GM18870 (cell line): ENCODE measurements at regions not wholly inside any gene's neighbourhood (a gene's known extent, or its start where the extent isn't known, plus 50 kb on each side); places are given as distances from the start of the nearest gene placed in this dataset.

Source experiments
- ATAC-seq: cut with Tn5 transposase; IDR thresholded peaks from one replicate; pipeline ENCODE4 v1.9.1; 2021; ENCODE audit warnings: moderate library complexity; ENCODE audit not compliant: unreplicated experiment

GRCh38 chr12:46908936-46909635 is 83.3 kb upstream of the SLC38A4 start:
- ATAC-seq, result peak; percentile 47

- no peak for ATAC-seq
Observed at GRCh38 chr12:46910830-46911229, 85.0 kb upstream of the SLC38A4 start.

- no peak for ATAC-seq
Observed at GRCh38 chr12:46914336-46914735, 88.5 kb upstream of the SLC38A4 start.

- no peak for ATAC-seq
Observed at GRCh38 chr12:46915082-46915481, 89.3 kb upstream of the SLC38A4 start.

GRCh38 chr12:46915836-46916235 is 90.0 kb upstream of the SLC38A4 start:
- no peak for ATAC-seq

GRCh38 chr12:46916796-46917419 is 91.1 kb upstream of the SLC38A4 start:
- ATAC-seq, result no peak

GRCh38 chr12:46917821-46918220 is 92.0 kb upstream of the SLC38A4 start:
- no peak for ATAC-seq

GRCh38 chr12:46918631-46919030 is 92.8 kb upstream of the SLC38A4 start:
- no peak for ATAC-seq

- ATAC-seq, result no peak
Observed at GRCh38 chr12:46919666-46920400, 94.0 kb upstream of the SLC38A4 start.

GRCh38 chr12:46920499-46920898 is 94.7 kb upstream of the SLC38A4 start:
- ATAC-seq, result peak; percentile 87

GRCh38 chr12:46921048-46921763 is 95.4 kb upstream of the SLC38A4 start:
- peak; percentile 15 for ATAC-seq

GRCh38 chr12:46921764-46922133 is 96.0 kb upstream of the SLC38A4 start:
- ATAC-seq, result no peak

GRCh38 chr12:46926526-46926925 is 100.7 kb upstream of the SLC38A4 start:
- ATAC-seq, result no peak

- no peak for ATAC-seq
Observed at GRCh38 chr12:46930101-46930500, 104.3 kb upstream of the SLC38A4 start.

GRCh38 chr12:46933947-46934346 is 108.2 kb upstream of the SLC38A4 start:
- ATAC-seq, result no peak

- no peak for ATAC-seq
Observed at GRCh38 chr12:46934374-46935111, 108.7 kb upstream of the SLC38A4 start.

- no peak for ATAC-seq
Observed at GRCh38 chr12:46935271-46935847, 109.6 kb upstream of the SLC38A4 start.

GRCh38 chr12:46936042-46936441 is 110.2 kb upstream of the SLC38A4 start:
- no peak for ATAC-seq

- no peak for ATAC-seq
Observed at GRCh38 chr12:46938071-46938678, 112.4 kb upstream of the SLC38A4 start.

- ATAC-seq, result no peak
Observed at GRCh38 chr12:46941981-46942380, 116.2 kb upstream of the SLC38A4 start.
